ENCODE measurements at regions not wholly inside any gene's neighbourhood (a gene's known extent, or its start where the extent isn't known, plus 50 kb on each side); places are given as distances from the start of the nearest gene placed in this dataset.

GRCh38 chr11:134502153-134502550 is 90.1 kb upstream of the B3GAT1 start:
- no peak overlapping the region for H4K8ac ChIP-seq (replicated peaks; ENCODE audit: insufficient read length, low read depth, low read length)
- H4K5ac ChIP-seq (ENCODE audit: insufficient read length, low read depth, low read length) = no peak overlapping the region
- TF ChIP-seq CTCF (conservative IDR thresholded peaks at IDR 0.05) = no peak
- Mint-ChIP-seq H3K27me3 (ENCODE audit: low read depth) (peaks cover 29% of the 10 kb centered on the region), H3K9me3 (peaks cover 0 to 3% of the 10 kb centered on the region in 2 experiments; a peak in 3 of 5 replicates), H3K27ac (no peak overlapping the region; a peak in 1 of 7 replicates), H3K4me3 (no peak overlapping the region), H3K36me3 (ENCODE audit: insufficient read depth in 1 of 3, low read depth in 3 of 3) (no peaks in the 10 kb centered on the region; a peak in 1 of 7 replicates), H3K4me1 (peaks cover 37 to 39% of the 10 kb centered on the region in 2 experiments)
- no peak overlapping the region for H3K18ac ChIP-seq (ENCODE audit: insufficient read length, low read depth, low read length)
- WGBS (ENCODE audit: extremely low coverage, insufficient read length, low lambda C conversion rate) = no CpG with 5 or more reads among the region's 5 CpGs
- no peak overlapping the region for H2BK12ac ChIP-seq (ENCODE audit: insufficient read length, low read depth, low read length)
- no peak overlapping the region for H2AK5ac ChIP-seq (ENCODE audit: insufficient read length, low read length)
- H3K56ac ChIP-seq (ENCODE audit: insufficient read length, low read depth, low read length) = no peak overlapping the region
- no peaks in the 10 kb centered on the region for H3K9me3 ChIP-seq (ENCODE audit: control insufficient read depth, low read depth, low read length)
- H2AFZ ChIP-seq (ENCODE audit: low read length) = no peak overlapping the region
- no peak overlapping the region for H3K23ac ChIP-seq (ENCODE audit: insufficient read length, low read depth, low read length)
- H3K27me3 ChIP-seq (ENCODE audit: insufficient read depth, low read length) = no peaks in the 10 kb centered on the region
- no peak overlapping the region for H3K9ac ChIP-seq (ENCODE audit: extremely low read depth, insufficient read length, low read length)
- H3K4me1 ChIP-seq (ENCODE audit: insufficient read depth, low read length) = peaks cover 9% of the 10 kb centered on the region; the same call in 1 of the 2 replicates
- no peak overlapping the region for H2BK20ac ChIP-seq (ENCODE audit: low read depth, low read length, poor library complexity, severe bottlenecking)
- H3T11ph ChIP-seq (ENCODE audit: low read length) = no peak overlapping the region
- no peaks in the 10 kb centered on the region for H3K23me2 ChIP-seq (ENCODE audit: insufficient read length, low read depth, low read length, poor library complexity, severe bottlenecking)
- no peak overlapping the region for H3K4ac ChIP-seq (ENCODE audit: low read depth, low read length)
- H3K27ac ChIP-seq (ENCODE audit: insufficient read length, low read depth, low read length) = no peak overlapping the region
- no peak overlapping the region for H2BK15ac ChIP-seq (ENCODE audit: low read depth, low read length)
- no peaks in the 10 kb centered on the region for H3K79me2 ChIP-seq (ENCODE audit: insufficient read depth, low read length)
- no peak overlapping the region for H4K91ac ChIP-seq (ENCODE audit: insufficient read length, low read depth, low read length)
- peak overlapping the region; percentile 27; the same call in 1 of the 2 replicates for H3K14ac ChIP-seq (ENCODE audit: insufficient read depth, low read length)
- no peak overlapping the region for H2BK5ac ChIP-seq (ENCODE audit: insufficient read length, low read length)
- no peaks in the 10 kb centered on the region for H4K20me1 ChIP-seq (ENCODE audit: control insufficient read depth, insufficient read depth, insufficient read length)
- H3K4me2 ChIP-seq (ENCODE audit: insufficient read depth, insufficient read length, low read length) = no peak overlapping the region
- DNase-seq = no peak
- H2BK120ac ChIP-seq (ENCODE audit: low read depth, low read length, poor library complexity, severe bottlenecking) = no peak overlapping the region
- no peaks in the 10 kb centered on the region for H3K79me1 ChIP-seq (ENCODE audit: insufficient read depth, low read depth, low read length, poor library complexity, severe bottlenecking)
